Cardiac fibroblast (primary cell): ENCODE measurements at regions not wholly inside any gene's neighbourhood (a gene's known extent, or its start where the extent isn't known, plus 50 kb on each side); places are given as distances from the start of the nearest gene placed in this dataset.
"Not testable (repeated sequence)": the region's sequence is repeated elsewhere in the genome, so short reads cannot be mapped to it uniquely, and the experiment has no call there.

Experiments used
- DNase-seq, 2 donors: peaks; one replicate each; pipeline versions ENCODE4 v3.0.0 to v3.0.0-alpha.2; 2010; ENCODE audit warnings: low read depth in 2 of 2
- H3K4me3 ChIP-seq, 2 donors: replicated peaks in 1 of 2; 1 replicate in 1 of 2; 2 replicates in 1 of 2; pipeline ENCODE4 v1.5.1; 2011; ENCODE audit warnings: low read depth in 2 of 2, low read length in 2 of 2, mild to moderate bottlenecking in 2 of 2, moderate library complexity in 1 of 2
- CTCF ChIP-seq: IDR thresholded peaks from one replicate; pipeline ENCODE4 v1.5.1; 2011; ENCODE audit warnings: low read depth, mild to moderate bottlenecking, low read length, inconsistent platforms

GRCh38 chr6:153465050-153465449 lies 334.0 kb upstream of the RGS17 start:
- no peak for TF ChIP-seq CTCF

GRCh38 chr6:153449279-153449678 lies 318.2 kb upstream of the RGS17 start:
- no peak for DNase-seq
- no peak overlapping the region for H3K4me3 ChIP-seq
- TF ChIP-seq CTCF: no peak

More at GRCh38 chr6:153465050-153465449, 334.0 kb upstream of the RGS17 start:
- H3K4me3 ChIP-seq: no peak overlapping the region
- no peak for DNase-seq

- H3K4me3 ChIP-seq, DNase-seq: not testable (repeated sequence)
Observed at GRCh38 chr6:153442749-153443148, 311.7 kb upstream of the RGS17 start.

- H3K4me3 ChIP-seq: no peak overlapping the region
- DNase-seq: no peak
- no peak for TF ChIP-seq CTCF
Observed at GRCh38 chr6:153442096-153442495, 311.0 kb upstream of the RGS17 start.

GRCh38 chr6:153437193-153437592 lies 306.1 kb upstream of the RGS17 start:
- TF ChIP-seq CTCF: no peak
- no peak for DNase-seq

GRCh38 chr6:153436351-153436750 lies 305.3 kb upstream of the RGS17 start:
- no peak for DNase-seq
- no peak overlapping the region for H3K4me3 ChIP-seq
- TF ChIP-seq CTCF: no peak

More at GRCh38 chr6:153437193-153437592, 306.1 kb upstream of the RGS17 start:
- no peak overlapping the region for H3K4me3 ChIP-seq

- no peak for TF ChIP-seq CTCF
- DNase-seq: no peak
- H3K4me3 ChIP-seq: no peak overlapping the region
Observed at GRCh38 chr6:153435787-153436186, 304.7 kb upstream of the RGS17 start.
